H1 (cell line): ENCODE measurements at regions not wholly inside any gene's neighbourhood (a gene's known extent, or its start where the extent isn't known, plus 50 kb on each side); places are given as distances from the start of the nearest gene placed in this dataset.
"Not testable (repeated sequence)": the region's sequence is repeated elsewhere in the genome, so short reads cannot be mapped to it uniquely, and the experiment has no call there.

ENCODE experiments used
- ATF3 ChIP-seq: IDR thresholded peaks from 2 replicates; pipeline ENCODE4 v1.6.1; 2011; ENCODE audit warnings: low read depth, mild to moderate bottlenecking, low read length; ENCODE audit not compliant: insufficient read depth
- CBX5 ChIP-seq: fragments of 300-800, 300-1000 bp; sonication (generic); IDR thresholded peaks from 2 replicates; pipeline ENCODE4 v1.7.1; 2016; ENCODE audit warnings: antibody characterized with exemption, low read length, low read depth
- CHD1 ChIP-seq: IDR thresholded peaks from 2 replicates; pipeline ENCODE4 v1.6.1; 2012; ENCODE audit warnings: low read depth, low read length, improper control_type of control experiment
- CHD2 ChIP-seq: IDR thresholded peaks from 2 replicates; pipeline ENCODE4 v1.6.1; 2012; ENCODE audit warnings: low read length, improper control_type of control experiment
- CTCF ChIP-seq, 3 experiments: IDR thresholded peaks; 1 replicate in 2 of 3; 2 replicates in 1 of 3; pipeline versions ENCODE4 v1.5.1 to v1.6.1; 2011; ENCODE audit warnings: low read length in 3 of 3, mild to moderate bottlenecking in 3 of 3, inconsistent platforms in 2 of 3, low read depth in 1 of 3, moderate library complexity in 1 of 3; ENCODE audit not compliant: insufficient read depth in 1 of 3; ENCODE audit errors: control extremely low read depth in 1 of 3
- EZH2 ChIP-seq: fragments of 200-600 bp; sonication (generic); IDR thresholded peaks from 2 replicates; pipeline ENCODE4 v1.7.1; 2012; ENCODE audit warnings: low read depth, mild to moderate bottlenecking, moderate library complexity, low read length, inconsistent platforms; ENCODE audit not compliant: severe bottlenecking
- GABPA ChIP-seq: IDR thresholded peaks from 2 replicates; pipeline ENCODE4 v1.6.1; 2011; ENCODE audit warnings: mild to moderate bottlenecking, low read length, moderate library complexity, borderline replicate concordance; ENCODE audit not compliant: insufficient read depth
- HDAC2 ChIP-seq, 2 experiments: fragments of 300-600 bp in 1 of 2; sonication (generic) in 1 of 2; IDR thresholded peaks; 2 replicates each; pipeline ENCODE4 v1.6.1; 2011 to 2012; ENCODE audit warnings: low read depth in 2 of 2, low read length in 2 of 2, mild to moderate bottlenecking in 2 of 2, moderate library complexity in 2 of 2, borderline replicate concordance in 1 of 2, inconsistent platforms in 1 of 2
- POLR2A ChIP-seq, 2 experiments: IDR thresholded peaks; 1 replicate in 1 of 2; 2 replicates in 1 of 2; pipeline ENCODE4 v1.6.1; 2011; ENCODE audit warnings: low read depth in 2 of 2, low read length in 2 of 2, mild to moderate bottlenecking in 2 of 2; ENCODE audit errors: control extremely low read depth in 1 of 2
- POLR2AphosphoS5 ChIP-seq: IDR thresholded peaks from 2 replicates; pipeline ENCODE4 v1.6.1; 2011; ENCODE audit warnings: low read depth, low read length
- RAD21 ChIP-seq, 2 experiments: IDR thresholded peaks in 1 of 2; conservative IDR thresholded peaks in 1 of 2; 2 replicates each; pipeline ENCODE4 v1.6.1; 2011; ENCODE audit warnings: low read depth in 2 of 2, low read length in 2 of 2, improper control_type of control experiment in 1 of 2, inconsistent platforms in 1 of 2, mild to moderate bottlenecking in 1 of 2, moderate library complexity in 1 of 2
- SP2 ChIP-seq: IDR thresholded peaks from 2 replicates; pipeline ENCODE4 v1.6.1; 2012; ENCODE audit warnings: mild to moderate bottlenecking, low read length, inconsistent platforms
- SUZ12 ChIP-seq: fragments of 200-600 bp; sonication (generic); IDR thresholded peaks from 2 replicates; pipeline ENCODE4 v1.6.1; 2012; ENCODE audit warnings: mild to moderate bottlenecking, inconsistent platforms, low read length, moderate library complexity, mixed read lengths
- TCF12 ChIP-seq: IDR thresholded peaks from 2 replicates; pipeline ENCODE4 v1.6.1; 2011; ENCODE audit warnings: low read depth, mild to moderate bottlenecking, low read length

DNA sequence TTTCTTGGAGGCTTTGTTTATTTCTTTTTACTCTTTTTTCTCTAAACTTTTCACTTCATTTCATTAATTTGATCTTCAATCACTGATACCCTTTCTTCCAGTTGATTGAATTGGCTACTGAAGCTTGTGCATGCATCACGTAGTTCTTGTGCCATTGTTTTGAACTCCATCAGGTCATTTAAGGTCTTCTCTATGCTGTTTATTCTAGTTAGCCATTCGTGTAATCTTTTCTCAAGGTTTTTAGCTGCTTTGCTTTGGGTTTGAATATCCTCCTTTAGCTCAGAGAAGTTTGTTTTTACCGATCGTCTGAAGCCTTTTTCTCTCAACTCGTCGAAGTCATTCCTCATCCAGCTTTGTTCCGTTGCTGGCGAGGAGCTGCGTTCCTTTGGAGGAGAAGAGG is 189.9 kb downstream of the TTC6 start:
- not testable (repeated sequence) for TF ChIP-seq HDAC2 (IDR thresholded peaks at IDR 0.05; ENCODE audit: borderline replicate concordance in 1 of 2, low read depth in 2 of 2, low read length in 2 of 2); CTCF (IDR thresholded peaks at IDR 0.05; ENCODE audit: control extremely low read depth in 1 of 3, insufficient read depth in 1 of 3, low read depth in 1 of 3, low read length in 3 of 3); POLR2A (IDR thresholded peaks at IDR 0.05; ENCODE audit: control extremely low read depth in 1 of 2, low read depth in 2 of 2, low read length in 2 of 2); GABPA; ATF3; CHD1; CHD2; POLR2AphosphoS5; RAD21 (IDR thresholded peaks at IDR 0.05 in 1 of 2, conservative IDR thresholded peaks at IDR 0.05 in 1 of 2; ENCODE audit: low read depth in 2 of 2, low read length in 2 of 2); EZH2; SP2; CBX5; SUZ12; TCF12
